A673 (cell line): ENCODE measurements at regions not wholly inside any gene's neighbourhood (a gene's known extent, or its start where the extent isn't known, plus 50 kb on each side); places are given as distances from the start of the nearest gene placed in this dataset.

Experiments
- CTCF ChIP-seq: fragments of 300-800, 200-600 bp; sonication (generic); conservative IDR thresholded peaks from 2 replicates; pipeline ENCODE4 v1.5.1; 2017; ENCODE audit warnings: low read depth, mild to moderate bottlenecking, antibody characterized with exemption, low read length, moderate library complexity, mixed read lengths
- EZH2 ChIP-seq: fragments of 200-600 bp; sonication (generic); IDR thresholded peaks from 2 replicates; pipeline ENCODE4 v1.6.1; 2017; ENCODE audit warnings: borderline replicate concordance, low read depth, mild to moderate bottlenecking, mixed read lengths, antibody characterized with exemption, low read length; ENCODE audit not compliant: poor library complexity, severe bottlenecking

GRCh38 chr15:69686626-69687025 lies 234.0 kb downstream of the RPLP1 start:
- TF ChIP-seq CTCF = no peak
- no peak for TF ChIP-seq EZH2
